Osteoblast (primary cell): ENCODE measurements at regions not wholly inside any gene's neighbourhood (a gene's known extent, or its start where the extent isn't known, plus 50 kb on each side); places are given as distances from the start of the nearest gene placed in this dataset.

ENCODE experiments used
- DNase-seq: peaks from one replicate; pipeline ENCODE4 v3.0.0; 2011; ENCODE audit warnings: low spot score, mixed read lengths; ENCODE audit not compliant: insufficient read length; ENCODE audit errors: missing footprints
- H2AFZ ChIP-seq: 2 replicates; pipeline ENCODE4 v1.6.0; 2011; ENCODE audit warnings: mild to moderate bottlenecking, low read length
- H3K27ac ChIP-seq: 2 replicates; pipeline ENCODE4 v1.5.1; 2011; ENCODE audit warnings: mild to moderate bottlenecking, low read depth, low read length, moderate library complexity
- H3K27me3 ChIP-seq: 2 replicates; pipeline ENCODE4 v1.6.0; 2012; ENCODE audit warnings: mild to moderate bottlenecking, control low read depth, inconsistent platforms, low read length, moderate library complexity; ENCODE audit not compliant: insufficient read depth
- H3K36me3 ChIP-seq: 2 replicates; pipeline ENCODE4 v1.5.1; 2011; ENCODE audit warnings: mild to moderate bottlenecking, low read length, control low read depth, moderate library complexity; ENCODE audit not compliant: insufficient read depth
- H3K4me1 ChIP-seq: 2 replicates; pipeline ENCODE4 v1.5.1; 2011; ENCODE audit warnings: mild to moderate bottlenecking, low read length, control low read depth, moderate library complexity; ENCODE audit not compliant: insufficient read depth
- H3K4me2 ChIP-seq: 2 replicates; pipeline ENCODE4 v1.6.0; 2011; ENCODE audit warnings: mild to moderate bottlenecking, low read length; ENCODE audit not compliant: insufficient read depth
- H3K4me3 ChIP-seq: fragments of 200-600 bp; sonication (generic); 3 replicates; pipeline ENCODE4 v1.5.1; 2012; ENCODE audit warnings: mild to moderate bottlenecking, low read length, inconsistent platforms; ENCODE audit not compliant: insufficient read depth
- H3K79me2 ChIP-seq: 2 replicates; pipeline ENCODE4 v1.6.0; 2012; ENCODE audit warnings: mild to moderate bottlenecking, low read length, control low read depth, inconsistent platforms; ENCODE audit not compliant: insufficient read depth
- H3K9me3 ChIP-seq: 2 replicates; pipeline ENCODE4 v1.5.1; 2011; ENCODE audit warnings: low read depth, low read length, control low read depth
- H4K20me1 ChIP-seq: 2 replicates; pipeline ENCODE4 v1.6.0; 2012; ENCODE audit warnings: mild to moderate bottlenecking, low read length, control low read depth; ENCODE audit not compliant: insufficient read depth
- TF ChIP-seq, protein P1 (sequence below): IDR thresholded peaks from 2 replicates; pipeline ENCODE4 v1.5.1; 2011; ENCODE audit warnings: mild to moderate bottlenecking, low read depth, low read length, moderate library complexity; ENCODE audit errors: extremely low read depth

DNA sequence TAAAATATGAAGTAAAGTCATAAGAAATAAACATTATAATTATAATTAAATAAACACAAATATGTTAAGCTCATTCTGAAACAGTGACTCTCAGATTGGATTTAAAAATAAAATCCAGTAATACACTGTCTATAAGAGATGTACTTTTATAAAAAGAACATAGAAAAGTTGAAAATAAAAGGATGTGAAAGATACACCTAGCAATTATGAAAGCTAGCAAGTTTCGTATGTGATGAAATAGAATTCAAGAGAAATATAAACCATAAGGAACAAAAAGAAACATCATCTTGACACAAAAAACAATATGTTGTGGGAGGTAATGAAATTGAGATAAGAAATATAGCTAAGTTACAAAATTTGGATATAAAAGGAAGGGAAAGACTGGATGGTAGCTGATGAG, 128.6 kb upstream of the CNR1 start:
- Histone ChIP-seq H3K27me3 (no peaks in the 10 kb centered on the region), H2AFZ (no peak overlapping the region)
- TF ChIP-seq, protein P1, sequence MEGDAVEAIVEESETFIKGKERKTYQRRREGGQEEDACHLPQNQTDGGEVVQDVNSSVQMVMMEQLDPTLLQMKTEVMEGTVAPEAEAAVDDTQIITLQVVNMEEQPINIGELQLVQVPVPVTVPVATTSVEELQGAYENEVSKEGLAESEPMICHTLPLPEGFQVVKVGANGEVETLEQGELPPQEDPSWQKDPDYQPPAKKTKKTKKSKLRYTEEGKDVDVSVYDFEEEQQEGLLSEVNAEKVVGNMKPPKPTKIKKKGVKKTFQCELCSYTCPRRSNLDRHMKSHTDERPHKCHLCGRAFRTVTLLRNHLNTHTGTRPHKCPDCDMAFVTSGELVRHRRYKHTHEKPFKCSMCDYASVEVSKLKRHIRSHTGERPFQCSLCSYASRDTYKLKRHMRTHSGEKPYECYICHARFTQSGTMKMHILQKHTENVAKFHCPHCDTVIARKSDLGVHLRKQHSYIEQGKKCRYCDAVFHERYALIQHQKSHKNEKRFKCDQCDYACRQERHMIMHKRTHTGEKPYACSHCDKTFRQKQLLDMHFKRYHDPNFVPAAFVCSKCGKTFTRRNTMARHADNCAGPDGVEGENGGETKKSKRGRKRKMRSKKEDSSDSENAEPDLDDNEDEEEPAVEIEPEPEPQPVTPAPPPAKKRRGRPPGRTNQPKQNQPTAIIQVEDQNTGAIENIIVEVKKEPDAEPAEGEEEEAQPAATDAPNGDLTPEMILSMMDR: no peak

DNA sequence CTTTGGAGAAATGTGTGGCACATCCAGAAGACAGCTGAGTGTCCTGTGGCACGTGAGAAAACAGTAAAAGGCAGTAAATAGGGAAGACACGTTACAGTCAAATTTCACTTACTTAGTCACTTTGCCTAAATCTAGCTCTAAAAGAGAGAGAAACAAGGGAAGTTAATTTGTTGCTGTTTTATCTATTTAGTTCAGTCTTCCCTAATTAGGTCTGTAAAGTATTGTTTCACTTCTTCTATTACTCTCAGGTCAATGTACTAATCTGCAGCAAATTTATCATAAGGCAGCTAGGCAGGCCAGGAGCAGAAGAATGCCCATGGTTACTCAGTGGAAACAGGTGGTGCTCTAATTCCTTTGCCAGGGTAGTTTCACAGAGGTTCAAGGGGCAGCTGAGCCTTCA, 124.3 kb upstream of the CNR1 start:
- Histone ChIP-seq H3K27me3 (no peaks in the 10 kb centered on the region), H3K4me2 (no peak overlapping the region), H3K79me2 (no peaks in the 10 kb centered on the region), H3K4me3 (no peak overlapping the region), H3K4me1 (no peaks in the 10 kb centered on the region), H3K36me3 (no peaks in the 10 kb centered on the region), H3K9me3 (no peaks in the 10 kb centered on the region), H3K27ac (no peak overlapping the region), H4K20me1 (no peaks in the 10 kb centered on the region), H2AFZ (no peak overlapping the region)
- TF ChIP-seq, protein P1: no peak
- no peak for DNase-seq

More for the DNA sequence above, 128.6 kb upstream of the CNR1 start:
- Histone ChIP-seq H3K79me2 (no peaks in the 10 kb centered on the region), H3K4me1 (no peaks in the 10 kb centered on the region), H4K20me1 (no peaks in the 10 kb centered on the region), H3K9me3 (no peaks in the 10 kb centered on the region), H3K4me3 (no peak overlapping the region), H3K4me2 (no peak overlapping the region), H3K36me3 (no peaks in the 10 kb centered on the region), H3K27ac (no peak overlapping the region)
- DNase-seq: no peak

DNA sequence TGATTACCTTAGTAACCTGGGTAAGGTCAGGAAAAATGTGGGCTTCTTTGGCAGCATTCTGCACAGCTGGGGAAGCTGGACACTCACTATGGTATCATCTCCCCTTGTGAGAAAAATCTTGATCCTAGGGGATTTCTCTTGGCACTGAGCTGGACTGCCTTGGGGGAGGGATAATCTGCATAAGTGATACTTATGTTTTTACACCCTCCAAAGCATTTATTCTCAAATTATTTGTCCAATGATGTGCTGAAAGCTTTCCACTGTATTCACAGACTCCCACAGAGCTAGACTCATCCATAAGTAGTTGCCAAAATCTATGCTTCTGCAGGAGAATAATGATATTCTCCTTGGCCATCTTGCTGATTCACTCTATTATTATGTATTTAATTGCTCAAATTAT, 121.5 kb upstream of the CNR1 start:
- TF ChIP-seq, protein P1: no peak
- no peak for DNase-seq
- no peaks in the 10 kb centered on the region for H3K36me3 ChIP-seq
- H3K4me1 ChIP-seq: no peaks in the 10 kb centered on the region
- H3K27me3 ChIP-seq: no peaks in the 10 kb centered on the region
- H3K27ac ChIP-seq: no peak overlapping the region
- no peak overlapping the region for H3K4me2 ChIP-seq
- H4K20me1 ChIP-seq: no peaks in the 10 kb centered on the region
- H3K79me2 ChIP-seq: no peaks in the 10 kb centered on the region
- H2AFZ ChIP-seq: no peak overlapping the region
- H3K9me3 ChIP-seq: no peaks in the 10 kb centered on the region
- no peak overlapping the region for H3K4me3 ChIP-seq

DNA sequence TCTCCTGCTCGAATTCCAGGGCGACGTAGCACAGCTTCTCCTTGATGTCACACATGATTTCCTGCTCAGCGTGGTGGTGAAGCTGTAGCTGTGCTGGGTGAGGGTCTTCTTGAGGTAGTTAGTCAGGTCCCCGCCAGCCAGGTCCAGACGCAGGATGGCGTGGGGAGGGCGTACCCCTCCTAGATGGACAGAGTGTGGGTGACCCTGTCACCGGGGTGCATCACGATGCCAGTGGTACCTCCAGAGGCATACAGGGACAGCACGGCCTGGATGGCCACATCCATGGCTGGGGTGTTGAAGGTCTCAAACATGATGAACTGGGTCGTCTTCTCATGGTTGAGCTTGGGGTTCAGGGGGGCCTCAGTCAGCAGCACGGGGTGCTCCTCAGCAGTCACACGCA, 110.2 kb upstream of the CNR1 start:
- H4K20me1 ChIP-seq: no peaks in the 10 kb centered on the region
- no peak overlapping the region for H3K4me3 ChIP-seq
- DNase-seq: no peak
- H3K36me3 ChIP-seq: no peaks in the 10 kb centered on the region
- H3K4me1 ChIP-seq: no peaks in the 10 kb centered on the region
- no peaks in the 10 kb centered on the region for H3K9me3 ChIP-seq
- no peaks in the 10 kb centered on the region for H3K79me2 ChIP-seq
- H2AFZ ChIP-seq: no peak overlapping the region
- no peaks in the 10 kb centered on the region for H3K27me3 ChIP-seq
- no peak overlapping the region for H3K4me2 ChIP-seq
- TF ChIP-seq, protein P1: no peak
- H3K27ac ChIP-seq: no peak overlapping the region
